ENCODE measurements at regions not wholly inside any gene's neighbourhood (a gene's known extent, or its start where the extent isn't known, plus 50 kb on each side); places are given as distances from the start of the nearest gene placed in this dataset.

DNA sequence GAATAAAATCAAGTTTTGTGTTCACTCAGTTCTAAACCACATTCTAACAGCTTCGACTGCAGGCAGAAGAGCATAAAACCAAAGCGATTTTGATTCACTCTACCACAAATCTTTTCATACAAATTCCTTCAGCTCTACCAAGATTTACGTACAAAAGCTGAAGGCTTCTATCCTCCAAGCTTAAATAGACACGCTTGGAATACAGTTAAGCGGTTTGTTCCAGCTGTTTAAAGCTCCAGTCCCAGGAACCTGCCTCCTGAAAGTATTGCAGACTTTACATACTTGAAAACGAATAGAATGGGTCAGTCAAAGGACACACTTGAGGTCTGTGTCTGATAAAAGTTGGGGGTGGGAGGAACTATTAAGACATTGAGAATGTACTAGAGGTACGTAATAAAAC lies 102.9 kb downstream of the MPP7 start:
- TF ChIP-seq POLR2A (IDR thresholded peaks at IDR 0.05; ENCODE audit: low read depth, low read length) (no peak), POLR2AphosphoS5 (IDR thresholded peaks at IDR 0.05; ENCODE audit: low read depth, low read length) (no peak)

All from GM12891 (cell line).